RWPE2 (cell line): ENCODE measurements at regions not wholly inside any gene's neighbourhood (a gene's known extent, or its start where the extent isn't known, plus 50 kb on each side); places are given as distances from the start of the nearest gene placed in this dataset.
A peak's percentile ranks its signal among the peaks of the same experiment; 100 is the strongest.

Experiments
- ATAC-seq: fragments of 200-7000 bp; cut with Tn5 transposase; 3 replicates; pipeline ENCODE4 v1.9.1; 2021; ENCODE audit warnings: low read depth
- DNase-seq: peaks from one replicate; pipeline ENCODE4 v3.0.0-alpha.2; 2020; ENCODE audit warnings: low spot score
- H3K27ac ChIP-seq: fragments of 450-650 bp; 2 replicates; pipeline ENCODE4 v1.5.1; 2017; ENCODE audit warnings: mild to moderate bottlenecking; ENCODE audit not compliant: poor library complexity, severe bottlenecking
- H3K27me3 ChIP-seq: fragments of 250-450 bp; sonication (Bioruptor Pico); 2 replicates; pipeline ENCODE4 v1.5.1; 2021; ENCODE audit warnings: mild to moderate bottlenecking, moderate library complexity; ENCODE audit not compliant: insufficient read depth, poor library complexity, severe bottlenecking
- H3K36me3 ChIP-seq: fragments of 250-450 bp; sonication (Bioruptor Pico); 2 replicates; pipeline ENCODE4 v1.5.1; 2020; ENCODE audit warnings: low read depth, mild to moderate bottlenecking, moderate library complexity
- H3K4me1 ChIP-seq: fragments of 250-450 bp; sonication (Bioruptor Pico); 2 replicates; pipeline ENCODE4 v1.5.1; 2021; ENCODE audit warnings: mild to moderate bottlenecking, moderate library complexity; ENCODE audit not compliant: insufficient read depth, poor library complexity, severe bottlenecking
- H3K4me3 ChIP-seq: fragments of 250-450 bp; sonication (Bioruptor Pico); 2 replicates; pipeline ENCODE4 v1.5.1; 2021; ENCODE audit warnings: mild to moderate bottlenecking, moderate library complexity; ENCODE audit not compliant: severe bottlenecking
- H3K9me3 ChIP-seq: fragments of 250-450 bp; sonication (Bioruptor Pico); 2 replicates; pipeline ENCODE4 v1.5.1; 2021; ENCODE audit warnings: mild to moderate bottlenecking, moderate library complexity; ENCODE audit not compliant: severe bottlenecking
- TF ChIP-seq, protein P1 (sequence below): fragments of 450-650 bp; IDR thresholded peaks from one replicate; pipeline ENCODE4 v1.5.1; 2017; ENCODE audit warnings: mild to moderate bottlenecking, moderate library complexity; ENCODE audit not compliant: poor library complexity, severe bottlenecking

DNA sequence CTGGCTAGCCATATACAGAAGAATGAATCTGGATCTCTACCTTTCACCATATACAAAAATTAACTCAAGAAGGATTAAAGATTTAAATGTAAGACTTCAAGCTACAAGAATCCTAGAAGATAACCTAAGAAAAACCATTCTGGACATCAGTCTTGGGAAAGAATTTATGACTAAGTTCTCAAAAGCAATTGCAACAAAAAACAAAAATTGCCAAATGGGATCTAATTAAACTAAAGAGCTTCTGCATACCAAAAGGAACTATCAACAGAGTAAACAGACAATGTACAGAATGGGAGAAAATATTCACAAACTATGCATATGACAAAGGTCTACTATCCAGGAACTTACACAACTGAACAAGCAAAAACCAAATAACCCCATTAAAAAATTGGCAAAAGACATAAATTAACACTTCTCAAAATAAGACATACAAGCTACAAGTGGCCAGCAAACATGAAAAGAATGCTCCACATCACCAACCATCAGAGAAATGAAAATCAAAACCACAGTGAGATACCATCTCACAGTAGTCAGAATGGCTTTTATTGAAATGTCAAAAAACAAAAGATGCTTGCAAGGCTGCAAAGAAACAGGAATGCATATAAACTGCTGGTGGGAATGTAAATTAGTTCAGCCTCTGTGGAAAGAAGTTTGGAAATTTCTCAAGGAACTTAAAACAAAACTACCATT lies 66.8 kb upstream of the RSPO3 start:
- Histone ChIP-seq H3K9me3 (no peaks in the 10 kb centered on the region), H3K27me3 (no peaks in the 10 kb centered on the region), H3K27ac (peak overlapping the region; percentile 78), H3K4me3 (no peak overlapping the region), H3K4me1 (peaks cover 19% of the 10 kb centered on the region), H3K36me3 (no peaks in the 10 kb centered on the region)
- DNase-seq (no peak), ATAC-seq (peak; percentile 78)
- TF ChIP-seq, protein P1, sequence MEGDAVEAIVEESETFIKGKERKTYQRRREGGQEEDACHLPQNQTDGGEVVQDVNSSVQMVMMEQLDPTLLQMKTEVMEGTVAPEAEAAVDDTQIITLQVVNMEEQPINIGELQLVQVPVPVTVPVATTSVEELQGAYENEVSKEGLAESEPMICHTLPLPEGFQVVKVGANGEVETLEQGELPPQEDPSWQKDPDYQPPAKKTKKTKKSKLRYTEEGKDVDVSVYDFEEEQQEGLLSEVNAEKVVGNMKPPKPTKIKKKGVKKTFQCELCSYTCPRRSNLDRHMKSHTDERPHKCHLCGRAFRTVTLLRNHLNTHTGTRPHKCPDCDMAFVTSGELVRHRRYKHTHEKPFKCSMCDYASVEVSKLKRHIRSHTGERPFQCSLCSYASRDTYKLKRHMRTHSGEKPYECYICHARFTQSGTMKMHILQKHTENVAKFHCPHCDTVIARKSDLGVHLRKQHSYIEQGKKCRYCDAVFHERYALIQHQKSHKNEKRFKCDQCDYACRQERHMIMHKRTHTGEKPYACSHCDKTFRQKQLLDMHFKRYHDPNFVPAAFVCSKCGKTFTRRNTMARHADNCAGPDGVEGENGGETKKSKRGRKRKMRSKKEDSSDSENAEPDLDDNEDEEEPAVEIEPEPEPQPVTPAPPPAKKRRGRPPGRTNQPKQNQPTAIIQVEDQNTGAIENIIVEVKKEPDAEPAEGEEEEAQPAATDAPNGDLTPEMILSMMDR = no peak

DNA sequence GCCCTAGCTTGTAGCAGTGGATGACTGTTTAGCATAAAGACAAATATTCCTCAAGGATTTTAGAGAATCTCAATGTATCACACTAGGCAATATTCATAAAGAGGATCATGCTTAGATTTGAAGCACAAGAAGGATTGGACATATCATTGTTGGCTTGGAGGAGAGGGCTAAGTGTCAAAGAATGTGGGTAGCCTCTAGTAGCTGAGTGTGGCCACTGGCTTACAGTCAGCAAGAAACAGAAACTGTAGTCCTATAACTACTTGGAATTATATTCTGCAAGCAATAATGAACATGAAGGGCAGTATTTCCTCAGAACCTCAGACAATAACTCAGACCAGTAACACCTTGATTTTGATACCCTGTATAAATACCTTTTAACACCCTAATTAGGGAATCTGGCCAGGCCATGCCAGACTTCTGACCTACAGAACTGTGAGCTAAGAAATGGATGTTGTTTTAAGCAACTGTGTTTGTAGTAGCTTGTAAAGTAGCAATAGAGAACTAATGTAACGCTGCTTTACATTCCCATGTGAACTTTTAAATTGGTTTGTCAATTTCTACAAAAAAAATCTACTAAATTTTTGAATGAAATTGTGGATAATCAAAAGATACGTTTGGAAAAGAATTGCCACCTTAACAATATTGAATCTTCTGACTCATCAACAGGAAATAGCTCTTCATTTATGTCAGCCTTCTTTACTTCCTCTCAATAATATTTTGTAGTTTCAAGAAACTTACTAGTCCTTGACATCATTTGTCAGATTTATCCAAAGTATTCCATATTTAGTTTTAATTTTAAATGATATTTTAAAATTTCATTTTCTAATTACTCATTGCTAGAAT lies 65.2 kb upstream of the RSPO3 start:
- ATAC-seq = peak; percentile 55
- DNase-seq = no peak
- H3K27ac ChIP-seq = peak overlapping the region; percentile 78
- no peak overlapping the region for H3K4me3 ChIP-seq
- H3K27me3 ChIP-seq = no peaks in the 10 kb centered on the region
- peaks cover 3% of the 10 kb centered on the region for H3K9me3 ChIP-seq
- no peaks in the 10 kb centered on the region for H3K36me3 ChIP-seq
- TF ChIP-seq, protein P1 = no peak
- H3K4me1 ChIP-seq = peaks cover 19% of the 10 kb centered on the region

DNA sequence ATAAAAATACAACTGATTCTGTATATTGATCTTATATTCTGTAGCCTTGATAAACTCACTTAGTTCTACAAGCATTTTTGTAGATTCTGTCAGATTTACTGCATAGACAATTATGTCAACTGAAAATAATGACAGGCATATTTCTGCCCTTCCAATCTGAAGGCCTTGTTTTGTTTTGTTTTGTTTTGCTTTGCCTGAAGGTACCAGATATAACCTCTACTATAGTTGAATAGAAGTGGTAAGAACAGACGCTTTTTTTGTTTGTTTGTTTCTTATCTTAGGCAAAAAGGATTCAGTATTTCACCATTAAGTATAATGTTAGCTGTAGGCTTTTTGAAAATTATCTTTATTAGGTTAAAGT lies 64.6 kb upstream of the RSPO3 start:
- H3K36me3 ChIP-seq = no peaks in the 10 kb centered on the region
- H3K27ac ChIP-seq = peak overlapping the region; percentile 78
- no peak overlapping the region for H3K4me3 ChIP-seq
- TF ChIP-seq, protein P1 = no peak
- peaks cover 3% of the 10 kb centered on the region for H3K9me3 ChIP-seq
- peaks cover 19% of the 10 kb centered on the region for H3K4me1 ChIP-seq
- ATAC-seq = no peak
- H3K27me3 ChIP-seq = no peaks in the 10 kb centered on the region
- DNase-seq = no peak

DNA sequence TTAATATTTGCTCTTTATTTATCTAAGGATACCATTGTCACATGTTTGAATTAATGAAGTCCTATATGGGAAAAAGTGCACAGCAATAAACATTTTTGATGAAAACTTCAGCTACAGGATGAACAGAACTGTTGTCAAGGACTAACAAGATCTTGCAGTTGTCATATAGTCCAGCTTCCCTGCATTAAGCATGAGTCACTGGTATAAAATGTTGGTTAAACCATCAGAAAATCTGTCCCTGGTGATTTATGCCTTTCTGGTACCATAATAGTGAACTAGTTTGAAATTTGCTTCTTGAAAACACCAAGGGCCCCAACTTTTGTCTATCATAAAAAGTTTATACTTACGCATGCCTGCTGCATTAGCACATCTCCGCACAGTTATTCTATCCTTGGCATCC lies 60.4 kb upstream of the RSPO3 start:
- TF ChIP-seq, protein P1 = no peak
- Histone ChIP-seq H3K4me1 (peaks cover 14% of the 10 kb centered on the region), H3K36me3 (no peaks in the 10 kb centered on the region), H3K9me3 (peaks cover 3% of the 10 kb centered on the region), H3K27me3 (no peaks in the 10 kb centered on the region), H3K4me3 (no peak overlapping the region), H3K27ac (no peak overlapping the region)
- DNase-seq (no peak), ATAC-seq (peak; percentile 66; the same call in 2 of the 3 replicates)

DNA sequence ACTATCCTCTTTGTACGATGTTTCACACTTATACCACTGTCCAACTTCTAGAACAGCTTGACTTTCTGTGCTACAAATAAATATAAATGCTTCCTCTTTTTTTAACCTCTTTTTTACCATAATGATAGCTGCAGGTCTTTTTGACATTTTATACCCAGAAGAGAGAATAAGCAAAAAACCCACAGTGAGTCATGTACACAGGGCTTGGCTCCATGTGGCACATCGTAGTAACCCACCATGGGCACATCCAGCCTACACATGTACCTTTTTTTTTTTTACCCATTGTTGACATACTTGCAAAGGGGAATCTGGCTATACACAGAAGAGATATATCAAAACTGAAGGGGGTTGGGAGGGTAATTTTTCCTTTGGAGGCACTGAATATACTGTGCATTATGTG lies 59.5 kb upstream of the RSPO3 start:
- Histone ChIP-seq H3K4me3 (no peak overlapping the region), H3K36me3 (no peaks in the 10 kb centered on the region), H3K27me3 (no peaks in the 10 kb centered on the region), H3K9me3 (peaks cover 3% of the 10 kb centered on the region), H3K27ac (no peak overlapping the region), H3K4me1 (peaks cover 5% of the 10 kb centered on the region)
- no peak for ATAC-seq
- TF ChIP-seq, protein P1 = no peak
- no peak for DNase-seq
